Ovary (tissue), 7 donors: ENCODE measurements at regions not wholly inside any gene's neighbourhood (a gene's known extent, or its start where the extent isn't known, plus 50 kb on each side); places are given as distances from the start of the nearest gene placed in this dataset.

ENCODE experiments used
- DNase-seq, 5 donors: peaks; one replicate each; pipeline ENCODE4 v3.0.0-alpha.2; 2019 to 2020
- H3K27ac ChIP-seq, 2 donors: fragments of 200-600 bp; one replicate each; pipeline versions ENCODE4 v1.5.1 to v1.8.0; 2019 to 2022
- H3K27me3 ChIP-seq: fragments of 200-600 bp; one replicate; pipeline ENCODE4 v1.8.0; 2022
- H3K36me3 ChIP-seq: fragments of 200-600 bp; sonication (generic); one replicate; pipeline ENCODE4 v1.5.1; 2019
- H3K4me1 ChIP-seq: one replicate; pipeline ENCODE4 v1.8.1; 2013; ENCODE audit warnings: mild to moderate bottlenecking, moderate library complexity; ENCODE audit not compliant: insufficient read depth
- H3K4me3 ChIP-seq: fragments of 200-600 bp; sonication (generic); one replicate; pipeline ENCODE4 v1.5.1; 2017
- H3K9me3 ChIP-seq, 2 donors: fragments of 200-600 bp in 1 of 2; sonication (generic) in 1 of 2; one replicate each; pipeline versions ENCODE4 v1.5.1 to v1.8.1; 2013 to 2019; ENCODE audit warnings: mild to moderate bottlenecking in 1 of 2, moderate library complexity in 1 of 2
- CTCF ChIP-seq, 3 donors: fragments of 450-650 bp in 2 of 3; fragments of 200-600 bp in 1 of 3; IDR thresholded peaks; one replicate each; pipeline versions ENCODE4 v1.5.1 to v1.8.0; 2016 to 2022; ENCODE audit warnings: antibody characterized with exemption in 3 of 3, mild to moderate bottlenecking in 1 of 3
- EP300 ChIP-seq: sonication (generic); formaldehyde crosslinking; IDR thresholded peaks from one replicate; pipeline ENCODE4 v1.6.1; 2017; ENCODE audit warnings: antibody characterized with exemption
- POLR2A ChIP-seq: fragments of 450-650 bp; IDR thresholded peaks from one replicate; pipeline ENCODE4 v1.6.1; 2017; ENCODE audit warnings: antibody characterized with exemption, mild to moderate bottlenecking, moderate library complexity
- WGBS, 3 donors: extraction: QIAGEN DNeasy Blood & Tissue Kit in 1 of 3; methylation state at CpG; one replicate each; pipeline versions ENCODE4 v1.1.5 to v1.1.7; 2013 to 2017; 5-methylcytosine and 5-hydroxymethylcytosine counted together
- intact Hi-C, 4 donors: fragments of 100-400 bp; cut with DNase I; formaldehyde crosslinking; loops; one replicate each; pipeline versions ENCODE4 v1.11.0 to v1.15.1; 2022 to 2023
- donor health status: DM: no; HTN: no; CAD: no; lungs with moderate emphysema.
- donor health status: DM: no; HTN: no; CAD: no.
- donor health status: Bipolar disorder and iron deficiency.
- donor health status: DM: no; HTN: no; CAD: no.
- donor health status: DM: yes; HTN: yes; CAD: no.

GRCh38 chr4:71132486-71132885 lies 139.0 kb downstream of the DCK start:
- no peaks in the 10 kb centered on the region for H3K4me1 ChIP-seq
- no peaks in the 10 kb centered on the region for H3K9me3 ChIP-seq
- H3K36me3 ChIP-seq, result no peaks in the 10 kb centered on the region
- no peaks in the 10 kb centered on the region for H3K27me3 ChIP-seq
- DNase-seq, result no peak
- intact Hi-C loops, result no loop called here
- TF ChIP-seq CTCF (IDR thresholded peaks at IDR 0.05) (no peak), EP300 (no peak), POLR2A (no peak)
- H3K27ac ChIP-seq, result no peak overlapping the region
- H3K4me3 ChIP-seq, result no peak overlapping the region

DNA sequence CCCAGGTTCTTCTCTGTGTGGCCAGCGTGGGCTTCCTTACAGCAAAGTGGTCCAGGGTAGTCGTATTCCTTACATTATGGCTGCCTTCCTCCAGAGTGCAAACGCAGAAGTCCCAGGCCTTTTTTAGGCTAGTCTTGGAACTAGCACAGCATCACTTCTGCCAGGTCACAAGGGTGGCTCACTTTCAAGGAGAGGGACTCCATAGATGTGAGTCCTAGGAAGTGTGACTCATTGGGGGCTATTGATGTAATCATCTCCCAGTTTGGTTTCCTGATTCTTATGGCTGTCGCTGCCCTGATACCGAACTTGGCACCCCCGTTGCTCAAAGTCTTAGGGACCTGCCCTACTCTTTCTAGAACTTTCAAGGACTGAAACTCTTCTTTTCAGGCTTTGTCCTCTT lies 140.0 kb downstream of the DCK start:
- intact Hi-C loops, result no loop called here
- H3K4me3 ChIP-seq, result no peak overlapping the region
- 84 to 88% (median 86%) methylated on average over 6 of the region's 6 CpGs for WGBS, 3 donors
- H3K27me3 ChIP-seq, result no peaks in the 10 kb centered on the region
- no peak for TF ChIP-seq POLR2A
- TF ChIP-seq CTCF (IDR thresholded peaks at IDR 0.05), result no peak
- TF ChIP-seq EP300, result no peak
- H3K27ac ChIP-seq, result no peak overlapping the region
- no peaks in the 10 kb centered on the region for H3K9me3 ChIP-seq
- no peaks in the 10 kb centered on the region for H3K4me1 ChIP-seq
- DNase-seq, result no peak
- H3K36me3 ChIP-seq, result no peaks in the 10 kb centered on the region

- no peak for DNase-seq
- H3K36me3 ChIP-seq, result no peaks in the 10 kb centered on the region
- intact Hi-C loops, result no loop called here
- TF ChIP-seq CTCF (IDR thresholded peaks at IDR 0.05) (no peak), POLR2A (no peak), EP300 (no peak)
- no peaks in the 10 kb centered on the region for H3K9me3 ChIP-seq
- H3K27me3 ChIP-seq, result no peaks in the 10 kb centered on the region
- H3K4me3 ChIP-seq, result no peak overlapping the region
- 50 to 88% (median 71%) methylated on average over 1 of the region's 1 CpG for WGBS, 3 donors
- H3K4me1 ChIP-seq, result no peaks in the 10 kb centered on the region
- H3K27ac ChIP-seq, result no peak overlapping the region
These were observed 142.6 kb downstream of the DCK start for GRCh38 chr4:71136071-71136470.

DNA sequence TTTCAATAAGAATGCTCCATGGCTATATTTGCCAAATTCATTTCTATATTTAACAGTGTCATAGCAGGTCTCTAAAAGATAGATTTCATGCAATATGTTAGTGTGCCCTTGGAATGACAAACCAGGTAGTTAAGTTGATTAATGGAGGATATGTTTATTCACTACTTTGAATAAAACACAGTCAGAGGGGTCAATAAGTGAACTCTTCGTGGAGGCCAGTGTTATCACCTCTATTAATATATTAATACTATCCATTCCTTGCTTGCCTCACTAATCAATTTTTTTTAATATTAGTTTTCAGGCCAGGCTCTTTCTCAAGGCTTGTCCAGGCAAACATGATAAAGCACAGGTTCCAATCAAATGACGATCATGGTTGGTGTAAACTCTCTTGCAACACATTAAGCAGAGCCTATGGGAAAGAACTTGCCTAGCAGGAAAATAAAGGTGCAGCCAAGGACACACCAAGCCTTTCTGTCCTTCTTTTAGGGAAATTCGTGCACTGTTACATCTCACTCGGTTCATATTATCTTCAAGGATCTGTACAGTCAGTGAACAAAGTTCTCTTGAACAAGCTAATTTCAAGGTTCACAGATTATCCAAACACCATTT lies 144.7 kb downstream of the DCK start:
- no peak overlapping the region for H3K4me3 ChIP-seq
- WGBS, 3 donors, result 54 to 61% (median 61%) methylated on average over 4 of the region's 4 CpGs
- intact Hi-C loops, result no loop called here
- no peaks in the 10 kb centered on the region for H3K27me3 ChIP-seq
- no peak for DNase-seq
- TF ChIP-seq POLR2A (no peak), CTCF (IDR thresholded peaks at IDR 0.05) (no peak), EP300 (no peak)
- H3K9me3 ChIP-seq, result no peaks in the 10 kb centered on the region
- no peak overlapping the region for H3K27ac ChIP-seq
- no peaks in the 10 kb centered on the region for H3K36me3 ChIP-seq
- no peaks in the 10 kb centered on the region for H3K4me1 ChIP-seq
